ENCODE measurements at regions not wholly inside any gene's neighbourhood (a gene's known extent, or its start where the extent isn't known, plus 50 kb on each side); places are given as distances from the start of the nearest gene placed in this dataset.

DNA sequence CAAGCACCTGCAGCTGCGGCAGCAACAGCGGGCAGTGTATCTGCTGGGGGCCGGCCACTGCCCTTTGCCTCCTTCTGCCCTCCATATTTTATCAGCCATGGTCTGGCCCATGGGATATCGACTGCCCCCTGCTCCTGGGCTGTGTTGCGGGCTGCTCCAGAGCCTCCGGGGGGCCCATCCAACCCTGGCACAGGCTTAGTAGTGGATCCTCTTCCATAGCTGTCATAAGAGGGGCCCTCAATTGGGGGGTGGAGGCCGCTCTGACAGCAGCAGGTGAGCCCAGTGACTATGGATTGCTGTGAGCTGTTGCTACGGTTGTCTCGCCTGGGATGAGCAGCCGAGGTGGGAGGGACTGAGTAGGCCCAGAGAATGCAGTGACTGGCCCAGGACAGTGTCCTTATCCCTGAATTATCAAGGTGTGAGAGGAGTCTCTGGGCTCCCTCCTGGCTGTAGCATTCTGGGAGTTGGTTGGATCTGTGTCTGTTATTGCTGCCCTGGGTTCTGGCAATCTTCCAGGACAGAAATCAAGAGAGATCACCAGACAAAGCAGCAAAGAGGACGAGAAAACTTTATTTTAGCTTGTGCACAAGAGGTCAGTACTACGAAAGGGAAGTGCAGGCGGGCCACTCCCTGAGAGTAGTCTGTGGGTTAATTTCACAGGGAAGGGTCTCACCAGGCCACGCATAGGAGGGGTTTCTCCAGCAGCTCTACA lies 145.1 kb downstream of the ASB1 start:
- in situ Hi-C loops (cut with HindIII; ENCODE audit: low sequenced_read_pairs) = no loop called here
- no peak for DNase-seq (ENCODE audit: low spot score)

DNA sequence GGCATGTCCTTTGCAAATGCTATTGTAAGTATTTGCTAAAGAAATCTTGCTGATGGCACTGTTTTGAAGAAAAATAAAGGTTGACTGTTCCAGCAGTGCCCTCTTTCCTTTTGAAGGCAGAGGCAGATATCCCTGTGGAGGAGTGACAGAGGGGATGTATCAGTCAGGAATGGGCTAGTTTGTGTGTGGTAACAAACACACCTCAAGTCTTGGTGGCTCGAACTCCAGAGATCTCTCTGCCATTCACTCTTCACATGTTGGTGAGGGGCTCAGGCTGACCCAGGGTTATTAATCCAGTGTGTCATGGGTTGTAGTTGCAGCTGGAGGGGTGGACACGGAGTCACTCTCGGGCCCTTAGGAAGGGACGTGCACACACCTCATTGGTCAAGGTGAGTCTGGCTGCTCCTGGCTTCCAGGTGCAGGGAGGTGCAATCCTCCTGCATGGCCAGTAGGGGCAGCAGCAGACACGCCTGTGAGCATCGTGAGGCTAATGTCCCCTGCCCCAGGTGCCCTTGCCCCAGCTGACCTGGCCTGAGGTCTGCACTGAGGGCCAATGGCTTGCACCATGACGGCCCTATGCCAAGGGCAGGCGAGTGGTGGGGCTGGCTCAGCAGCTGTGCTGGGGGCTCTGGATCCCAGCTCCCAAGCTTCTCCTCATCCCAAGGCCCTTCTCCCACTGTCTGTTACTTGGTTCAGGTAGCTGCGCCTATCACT lies 146.5 kb downstream of the ASB1 start:
- DNase-seq (ENCODE audit: low spot score) = no peak
- in situ Hi-C loops (cut with HindIII; ENCODE audit: low sequenced_read_pairs) = no loop called here

DNA sequence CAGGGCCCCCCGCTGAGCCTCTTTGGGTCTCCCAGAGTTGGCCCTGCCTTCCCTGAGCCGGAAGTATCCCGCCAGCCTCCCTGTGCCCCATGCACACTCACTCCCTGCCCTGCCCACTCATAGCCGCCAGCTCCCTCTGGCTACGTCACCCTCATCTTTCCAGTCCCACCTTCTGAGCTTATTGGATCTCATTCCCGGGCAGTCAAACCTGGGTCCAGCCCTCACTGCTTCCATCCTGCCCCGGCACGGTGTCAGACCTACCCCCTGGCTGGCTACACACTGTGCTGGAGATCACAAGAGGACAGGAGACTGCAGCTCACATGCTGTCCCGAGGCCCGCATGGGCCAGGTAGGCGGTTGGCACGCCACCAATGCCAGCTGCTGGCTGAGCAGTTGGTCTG lies 147.2 kb downstream of the ASB1 start:
- in situ Hi-C loops (cut with HindIII; ENCODE audit: low sequenced_read_pairs) = no loop called here
- peak; percentile 11 for DNase-seq (ENCODE audit: low spot score)

DNA sequence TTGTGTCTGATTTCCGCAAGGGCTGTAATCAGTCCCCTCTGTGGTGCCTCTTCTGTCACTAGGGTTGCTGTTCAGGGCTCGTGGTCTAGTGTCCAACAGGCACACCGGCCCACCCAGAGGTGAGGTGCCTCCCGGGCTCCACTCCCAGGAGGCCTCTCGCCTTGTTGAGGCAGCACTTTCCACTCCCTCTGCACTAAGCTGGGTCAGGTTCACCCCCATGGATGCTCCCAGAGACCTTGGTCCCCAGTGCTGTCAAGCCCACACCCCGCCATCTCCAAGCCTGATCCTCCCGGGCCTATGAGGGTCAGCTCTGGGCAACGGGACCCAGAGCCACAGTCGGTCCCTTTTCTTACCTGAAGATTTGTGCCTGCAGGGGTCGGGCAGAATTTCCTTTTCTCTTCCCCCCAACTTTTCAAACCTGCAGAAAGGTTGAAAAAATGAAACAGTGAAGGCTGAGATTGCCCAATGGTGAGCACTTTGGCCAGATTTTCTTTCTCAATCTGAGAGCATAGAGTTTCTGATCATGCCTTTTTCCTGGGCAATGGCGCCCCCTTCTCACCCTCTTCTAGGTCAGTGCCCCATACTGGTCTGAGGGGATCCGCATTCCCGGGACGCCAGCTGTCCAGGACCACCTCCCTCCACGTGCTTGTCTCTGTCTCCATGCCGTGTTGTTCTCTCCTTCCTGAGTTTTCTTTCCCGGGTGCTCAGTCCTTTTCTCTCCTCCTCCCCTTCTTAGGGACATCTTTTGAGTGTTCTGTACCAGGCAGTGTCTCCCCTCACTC lies 148.0 kb downstream of the ASB1 start:
- DNase-seq (ENCODE audit: low spot score) = no peak
- in situ Hi-C loops (cut with HindIII; ENCODE audit: low sequenced_read_pairs) = no loop called here

DNA sequence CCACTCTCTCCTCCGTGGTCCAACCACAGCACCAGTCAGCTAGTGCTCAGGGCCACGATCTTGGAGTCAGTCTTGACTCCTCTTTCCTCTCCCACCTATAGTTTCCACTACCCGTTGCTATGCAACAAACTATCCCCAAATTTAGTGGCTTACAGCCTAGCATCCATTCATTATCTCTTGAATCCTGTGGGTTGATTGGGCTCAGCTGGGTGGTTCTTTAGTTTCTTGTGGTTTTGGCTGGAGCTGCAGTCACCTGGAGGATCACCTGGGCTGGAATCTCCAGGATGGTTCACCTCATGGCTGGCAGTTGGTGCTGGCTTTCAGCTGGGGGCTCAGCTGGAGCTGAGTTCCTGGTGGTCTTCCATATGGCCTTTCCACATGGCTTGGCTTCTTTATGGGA lies 149.9 kb downstream of the ASB1 start:
- in situ Hi-C loops (cut with HindIII; ENCODE audit: low sequenced_read_pairs) = no loop called here
- DNase-seq (ENCODE audit: low spot score) = no peak

DNA sequence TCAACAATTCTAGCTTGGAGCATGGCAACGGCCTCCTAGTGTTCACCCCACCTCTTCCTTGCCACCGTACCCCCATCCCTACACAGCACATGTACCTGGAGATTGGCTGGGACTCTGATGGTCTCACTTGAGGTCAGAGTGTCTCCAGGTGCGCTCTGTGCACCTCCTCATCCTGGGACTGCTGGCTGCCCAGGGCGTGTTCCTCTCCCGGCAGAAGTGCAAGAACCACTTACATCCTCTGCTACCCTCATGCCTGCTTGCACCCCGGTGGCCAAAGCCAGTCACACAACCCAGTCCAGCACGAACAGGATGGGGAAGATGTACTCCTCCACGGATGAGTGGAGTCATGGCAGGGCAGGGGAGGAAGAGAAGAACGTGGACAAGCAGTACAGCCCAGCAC lies 151.5 kb downstream of the ASB1 start:
- DNase-seq (ENCODE audit: low spot score) = no peak
- in situ Hi-C loops (cut with HindIII; ENCODE audit: low sequenced_read_pairs) = no loop called here

DNA sequence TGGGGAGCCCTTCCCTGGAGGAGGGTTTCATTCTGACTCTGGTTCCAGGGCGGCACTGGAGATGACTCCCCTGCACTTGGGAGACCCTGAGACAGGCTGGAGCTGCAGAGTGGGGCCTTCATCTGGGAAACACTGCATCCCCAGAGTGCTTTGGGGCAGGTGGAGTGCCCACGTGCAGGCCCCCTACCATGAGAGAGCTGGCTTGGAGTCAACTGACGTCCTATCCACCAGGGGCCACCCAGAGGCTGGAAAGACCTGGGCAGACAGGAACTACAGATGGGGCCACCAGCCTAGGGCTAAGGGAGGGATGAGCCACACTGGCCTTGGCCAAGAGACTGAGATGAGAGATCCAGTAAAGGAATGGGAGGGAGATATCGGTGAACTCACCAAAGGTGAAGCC lies 153.8 kb downstream of the ASB1 start:
- DNase-seq (ENCODE audit: low spot score) = no peak
- in situ Hi-C loops (cut with HindIII; ENCODE audit: low sequenced_read_pairs) = no loop called here

DNA sequence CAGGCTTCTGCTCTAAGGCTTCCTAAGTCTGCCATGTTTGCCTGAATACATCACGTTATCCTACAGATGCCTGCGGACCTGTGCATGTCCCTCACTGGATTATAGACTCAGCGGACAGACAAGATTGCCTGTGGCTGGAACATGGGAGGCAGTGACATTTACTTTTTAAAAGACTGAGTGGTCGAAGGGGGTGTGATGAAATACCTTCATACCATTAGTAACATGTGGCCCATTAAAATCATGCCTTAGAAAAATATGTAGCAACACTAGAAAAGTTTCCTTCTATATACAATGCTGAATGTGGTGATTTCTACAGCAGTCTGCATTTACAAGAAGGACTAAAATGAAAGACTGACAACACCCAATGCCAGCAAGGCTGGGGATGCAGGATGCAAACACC lies 154.4 kb downstream of the ASB1 start:
- in situ Hi-C loops (cut with HindIII; ENCODE audit: low sequenced_read_pairs) = no loop called here
- DNase-seq (ENCODE audit: low spot score) = no peak

DNA sequence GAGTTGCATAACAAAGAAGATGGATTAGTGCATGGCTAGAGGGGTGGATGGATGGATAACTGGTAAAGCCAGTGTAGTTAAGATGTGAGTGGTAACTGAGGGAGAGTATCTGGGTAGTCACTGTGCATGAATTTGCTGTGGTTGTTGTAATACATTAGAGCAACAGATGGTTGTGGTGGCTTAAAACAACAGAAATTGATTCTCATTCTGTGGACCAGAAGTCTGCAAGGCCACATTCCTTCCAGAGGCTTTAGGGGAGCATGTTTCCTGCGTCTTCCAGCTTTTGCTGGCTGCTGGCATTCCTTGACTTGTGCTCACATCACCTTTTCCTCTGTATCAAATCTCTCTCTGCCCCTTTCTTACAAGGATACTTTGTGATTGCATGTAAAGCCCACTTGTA lies 155.4 kb downstream of the ASB1 start:
- in situ Hi-C loops (cut with HindIII; ENCODE audit: low sequenced_read_pairs) = no loop called here
- no peak for DNase-seq (ENCODE audit: low spot score)

DNA sequence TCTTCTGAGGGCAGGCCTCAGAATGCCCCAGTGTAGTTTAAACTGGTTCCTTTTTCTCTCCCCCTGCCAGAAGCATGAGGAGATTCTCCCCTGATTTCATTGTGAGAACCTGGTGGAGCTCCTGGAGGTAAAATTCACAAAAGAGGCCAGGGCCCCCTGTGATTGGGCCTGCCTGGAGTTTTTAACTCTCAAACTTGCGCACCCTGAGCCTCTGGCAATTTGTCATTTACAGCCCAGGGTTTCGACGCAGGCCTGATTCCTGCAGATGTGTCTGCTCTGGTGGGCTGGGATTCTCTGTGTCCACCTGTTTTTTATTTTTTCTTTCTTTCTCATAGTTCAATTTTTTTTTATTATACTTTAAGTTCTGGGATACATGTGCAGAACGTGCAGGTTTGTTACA lies 157.9 kb downstream of the ASB1 start:
- in situ Hi-C loops (cut with HindIII; ENCODE audit: low sequenced_read_pairs) = no loop called here

DNA sequence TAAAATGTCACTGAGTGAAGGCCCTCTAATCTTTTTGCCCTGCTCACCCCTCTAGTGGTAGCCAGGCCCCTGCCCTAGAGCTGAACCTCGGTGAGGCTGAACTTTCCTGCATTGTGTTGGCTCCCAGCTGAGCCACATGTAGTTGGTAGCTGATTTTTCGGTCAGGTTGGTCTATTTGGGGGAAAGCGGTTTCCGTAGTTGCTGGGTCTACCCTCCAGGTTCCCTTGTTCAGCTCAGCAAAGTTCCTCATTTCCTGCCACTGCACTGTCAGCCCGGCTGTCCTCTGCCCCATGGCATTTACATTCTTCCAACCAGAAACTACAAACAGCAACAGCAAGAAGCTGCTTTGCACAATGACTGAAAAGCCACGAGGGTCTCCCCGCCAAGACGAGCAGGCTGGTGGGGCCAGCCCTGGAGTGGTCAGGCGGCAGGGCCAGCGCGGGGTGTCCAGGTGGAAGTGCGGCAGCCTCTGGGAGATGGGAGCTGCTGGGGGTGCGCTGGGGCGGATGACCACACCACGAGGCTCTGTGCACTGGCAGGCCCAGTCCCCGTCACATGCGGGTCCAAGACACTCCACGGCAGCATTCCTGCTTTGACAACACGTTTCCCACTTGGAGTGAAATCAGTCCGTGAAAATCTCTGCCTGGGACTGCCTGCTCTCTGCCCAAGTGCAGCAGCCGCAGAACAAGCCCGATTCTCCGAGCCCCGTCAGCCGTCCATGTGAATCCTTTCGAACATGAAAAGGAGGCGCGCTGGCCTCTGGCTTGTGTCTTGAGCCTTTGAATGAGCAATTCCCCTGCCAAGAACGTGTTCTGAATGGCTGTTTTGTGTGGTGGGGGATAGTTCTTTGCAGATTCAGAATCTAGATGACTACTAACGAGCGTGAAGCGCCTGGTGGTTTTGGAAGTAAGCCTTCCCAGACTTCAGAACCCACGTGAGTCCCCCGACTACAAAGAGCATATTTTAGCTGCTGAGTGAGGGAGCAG lies 159.4 kb downstream of the ASB1 start:
- peak; percentile 25 for DNase-seq (ENCODE audit: low spot score)
- in situ Hi-C loops (cut with HindIII; ENCODE audit: low sequenced_read_pairs) = no loop called here

More for the DNA sequence above, 157.9 kb downstream of the ASB1 start:
- no peak for DNase-seq (ENCODE audit: low spot score)

DNA sequence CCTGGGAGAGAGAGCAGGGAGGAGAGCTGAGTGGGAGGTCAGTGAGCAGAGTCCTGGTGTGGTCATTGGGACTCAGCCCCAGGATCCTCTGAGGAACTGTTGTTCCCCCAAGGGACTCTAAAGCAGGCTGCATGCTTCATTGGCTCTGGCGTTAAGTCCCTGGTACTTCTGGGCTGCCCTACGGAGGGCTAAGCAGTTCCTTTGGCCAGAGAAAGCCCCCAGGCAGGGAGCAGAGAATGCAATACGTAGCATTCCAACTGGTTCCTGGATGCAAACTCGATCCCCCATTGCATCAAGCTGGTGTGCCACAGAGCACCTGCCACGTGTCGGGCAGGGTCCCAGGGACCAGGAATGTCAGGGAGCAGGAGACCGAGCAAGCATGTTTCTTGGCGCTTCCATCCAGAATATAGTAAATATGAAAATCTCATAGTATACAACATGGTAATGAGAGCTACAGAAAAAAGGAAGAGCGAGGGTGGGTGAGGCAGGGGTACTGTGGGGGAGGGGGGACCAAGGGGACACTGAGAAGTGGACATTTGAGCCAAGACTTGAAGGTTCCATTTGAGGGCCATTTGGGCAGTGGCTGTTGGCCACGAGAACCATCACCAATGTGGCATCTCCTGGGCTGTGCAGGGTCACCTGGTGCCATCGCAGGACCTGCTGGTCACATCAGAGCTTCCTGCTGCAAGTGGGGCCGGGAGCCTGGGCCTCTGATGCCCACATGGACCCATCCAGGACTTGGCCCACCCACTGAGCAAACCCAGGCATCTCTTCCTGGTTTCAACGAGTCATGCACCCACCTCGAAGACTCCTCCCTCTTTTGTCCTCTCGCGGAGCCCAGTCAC lies 160.4 kb downstream of the ASB1 start:
- no peak for DNase-seq (ENCODE audit: low spot score)
- in situ Hi-C loops (cut with HindIII; ENCODE audit: low sequenced_read_pairs) = no loop called here

DNA sequence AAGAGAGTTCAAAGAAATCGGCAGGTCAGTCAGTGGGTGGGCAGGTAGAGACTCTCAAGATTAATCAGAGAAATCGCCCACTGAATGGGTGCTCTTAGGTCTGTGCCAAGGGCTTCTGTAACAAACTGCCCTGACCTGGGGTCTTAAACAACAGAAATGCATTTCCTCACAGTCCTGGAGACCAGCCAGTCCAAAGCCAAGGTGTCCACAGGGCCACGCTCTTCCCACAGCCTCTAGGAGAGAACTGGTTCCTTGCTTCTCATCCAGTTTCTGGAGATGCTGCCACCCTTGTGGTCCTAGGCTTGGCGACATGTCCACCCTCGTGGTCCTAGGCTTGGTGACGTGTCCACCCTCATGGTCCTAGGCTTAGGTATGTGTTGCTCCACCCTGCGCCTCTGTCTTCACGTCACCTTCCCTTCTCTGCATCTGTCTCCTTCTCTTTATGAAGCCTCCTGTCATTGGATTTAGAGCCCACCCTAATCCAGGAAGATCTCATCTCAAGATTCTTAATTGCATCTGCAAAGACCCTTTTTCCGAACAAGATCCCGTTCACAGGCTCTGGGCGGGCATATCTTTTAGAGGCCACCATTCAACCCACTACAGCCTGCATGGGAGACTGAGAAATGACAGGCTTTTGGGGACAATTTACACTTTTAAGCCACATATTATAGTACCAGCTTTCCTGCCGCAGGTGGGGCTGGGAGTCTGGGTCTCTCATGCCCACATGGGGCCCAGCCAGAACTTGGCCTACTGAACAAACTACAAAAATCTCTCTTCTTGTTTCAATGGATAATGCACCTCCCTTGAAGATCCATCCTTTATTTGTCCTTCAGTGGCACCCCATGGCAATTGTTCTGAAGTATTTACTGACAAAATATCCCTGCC lies 161.3 kb downstream of the ASB1 start:
- DNase-seq (ENCODE audit: low spot score) = no peak
- in situ Hi-C loops (cut with HindIII; ENCODE audit: low sequenced_read_pairs) = no loop called here

DNA sequence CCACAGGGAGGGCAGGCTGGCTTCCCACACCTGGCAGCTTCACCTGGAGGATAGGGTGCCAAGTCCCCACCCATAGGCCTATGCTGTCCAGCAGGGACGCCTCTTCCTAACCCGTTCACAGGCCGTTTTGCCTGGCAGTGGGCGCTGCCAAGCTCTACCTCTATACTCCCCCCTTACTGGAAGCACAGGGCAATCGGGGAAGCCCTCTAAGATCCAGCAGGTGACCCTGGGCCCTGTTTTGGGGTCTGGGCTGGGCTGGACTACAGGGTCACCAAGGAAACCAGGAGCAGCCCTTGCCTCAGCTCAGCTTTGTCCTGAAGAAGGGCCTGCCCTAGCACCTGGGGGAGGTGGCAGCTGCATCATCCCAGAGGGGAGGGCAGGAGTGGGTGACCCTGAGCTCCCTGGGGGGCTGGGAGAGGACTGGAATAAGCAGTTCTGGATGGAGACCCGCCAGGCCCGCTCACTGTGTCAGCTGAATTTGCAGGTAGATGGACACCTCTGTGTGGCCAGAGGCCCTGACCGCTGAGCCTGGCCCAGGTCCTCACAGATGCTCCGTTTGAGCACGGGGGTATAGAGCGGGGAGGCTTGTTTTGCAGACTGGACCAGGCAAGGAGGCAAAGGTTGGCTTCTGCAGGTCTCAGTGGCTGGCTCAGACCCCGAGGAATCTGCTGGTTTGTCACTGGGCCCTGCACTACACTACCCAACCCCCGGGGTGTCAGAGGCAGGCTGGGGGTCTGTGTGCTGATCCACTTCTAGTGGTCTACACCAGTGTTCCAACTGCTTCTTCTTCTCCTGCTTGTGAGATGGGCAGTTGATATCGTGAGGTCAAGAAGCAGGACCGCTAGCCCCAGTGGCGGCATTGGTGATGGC lies 163.1 kb downstream of the ASB1 start:
- no peak for DNase-seq (ENCODE audit: low spot score)

DNA sequence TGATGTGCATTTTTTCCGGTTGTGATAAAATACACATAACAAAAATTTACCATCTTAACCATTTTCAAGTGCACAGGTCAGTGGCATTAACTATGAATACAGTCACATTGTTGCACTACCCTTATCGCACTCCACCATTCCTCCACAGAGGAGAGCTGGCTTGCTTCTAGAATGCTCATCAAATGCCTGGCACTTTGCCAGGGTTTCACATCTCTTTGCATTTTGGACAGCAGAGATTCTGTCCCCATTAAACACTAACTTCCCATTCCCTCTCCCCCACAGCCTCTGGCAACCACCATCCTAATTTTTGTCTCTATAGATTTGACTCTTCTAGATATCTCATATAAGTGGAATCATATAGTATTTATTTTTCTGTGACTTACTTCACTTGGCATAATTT lies 165.0 kb downstream of the ASB1 start:
- in situ Hi-C loops (cut with HindIII; ENCODE audit: low sequenced_read_pairs) = no loop called here
- DNase-seq (ENCODE audit: low spot score) = no peak

More for the DNA sequence above, 163.1 kb downstream of the ASB1 start:
- in situ Hi-C loops (cut with HindIII; ENCODE audit: low sequenced_read_pairs) = no loop called here

DNA sequence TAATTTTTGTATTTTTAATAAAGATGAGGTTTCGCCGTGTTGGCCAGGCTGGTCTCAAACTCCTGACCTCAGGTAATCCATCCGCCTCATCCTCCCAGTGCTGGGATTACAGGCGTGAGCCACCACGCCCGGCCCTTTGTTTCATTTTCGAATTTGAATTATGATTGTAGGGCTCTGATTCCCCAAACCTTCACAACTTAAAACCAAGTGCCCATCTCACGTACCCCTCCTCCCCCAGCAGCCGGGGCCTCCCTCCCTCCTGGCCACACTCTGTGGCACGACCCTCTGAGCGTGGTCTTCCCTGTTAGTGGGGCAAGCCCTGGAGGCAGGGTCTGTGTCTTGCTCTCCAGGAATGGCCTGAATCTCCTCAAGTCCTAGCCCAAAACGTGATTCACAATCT lies 166.5 kb downstream of the ASB1 start:
- in situ Hi-C loops (cut with HindIII; ENCODE audit: low sequenced_read_pairs) = no loop called here
- no peak for DNase-seq (ENCODE audit: low spot score)

DNA sequence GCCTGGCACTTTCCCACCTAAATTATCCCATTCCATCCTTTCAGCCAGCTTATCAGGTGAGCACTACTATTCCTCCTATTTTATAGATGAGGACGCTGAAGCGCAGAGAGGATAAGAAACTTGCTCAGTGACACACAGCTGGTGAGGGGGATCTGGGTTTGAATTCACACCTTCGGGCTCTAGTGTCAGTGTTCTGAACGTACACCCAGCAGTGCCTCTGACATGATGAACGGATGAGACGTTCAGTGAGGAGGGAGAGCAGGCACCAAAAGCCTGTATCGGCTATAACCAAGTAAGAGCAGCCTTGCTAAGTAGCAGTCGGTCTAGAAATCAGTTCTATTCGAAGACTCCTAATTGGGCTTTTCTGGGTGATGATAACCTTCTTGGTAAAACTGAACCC lies 167.0 kb downstream of the ASB1 start:
- in situ Hi-C loops (cut with HindIII; ENCODE audit: low sequenced_read_pairs) = no loop called here
- DNase-seq (ENCODE audit: low spot score) = no peak
